KMS-11 (cell line): ENCODE measurements at regions not wholly inside any gene's neighbourhood (a gene's known extent, or its start where the extent isn't known, plus 50 kb on each side); places are given as distances from the start of the nearest gene placed in this dataset.

Experiments
- H2AFZ ChIP-seq: fragments of 200-600 bp; sonication (generic); 2 replicates; pipeline ENCODE4 v1.6.1; 2016; ENCODE audit warnings: antibody characterized with exemption, mixed run types, low read depth
- H3K27ac ChIP-seq: fragments of 200-600 bp; sonication (generic); 2 replicates; pipeline ENCODE4 v1.6.1; 2016; ENCODE audit warnings: mild to moderate bottlenecking, mixed run types
- H3K27me3 ChIP-seq: fragments of 200-600 bp; sonication (generic); 2 replicates; pipeline ENCODE4 v1.6.1; 2017; ENCODE audit warnings: mild to moderate bottlenecking, low read depth, mixed run types, moderate library complexity; ENCODE audit not compliant: insufficient read depth
- H3K36me3 ChIP-seq: fragments of 200-600 bp; sonication (generic); 2 replicates; pipeline ENCODE4 v1.6.1; 2017; ENCODE audit warnings: mild to moderate bottlenecking, mixed run types; ENCODE audit not compliant: insufficient read depth
- H3K4me1 ChIP-seq: fragments of 200-600 bp; sonication (generic); 2 replicates; pipeline ENCODE4 v1.6.1; 2016; ENCODE audit warnings: mild to moderate bottlenecking, low read depth, mixed run types; ENCODE audit not compliant: poor library complexity, severe bottlenecking
- H3K4me2 ChIP-seq: fragments of 200-600 bp; sonication (generic); 2 replicates; pipeline ENCODE4 v1.7.0; 2016; ENCODE audit warnings: mild to moderate bottlenecking, mixed run types
- H3K4me3 ChIP-seq: fragments of 200-600 bp; sonication (generic); IDR thresholded peaks from 2 replicates; pipeline ENCODE4 v1.6.1; 2017; ENCODE audit warnings: low read depth, low read length, mixed read lengths; ENCODE audit not compliant: insufficient read depth
- H3K79me2 ChIP-seq: fragments of 200-600 bp; sonication (generic); 2 replicates; pipeline ENCODE4 v1.6.1; 2016; ENCODE audit warnings: low read depth, mixed run types; ENCODE audit not compliant: insufficient read depth
- H3K9ac ChIP-seq: fragments of 200-600 bp; sonication (generic); 2 replicates; pipeline ENCODE4 v1.6.1; 2016; ENCODE audit warnings: mild to moderate bottlenecking, mixed run types
- H4K20me1 ChIP-seq: fragments of 200-600 bp; sonication (generic); 2 replicates; pipeline ENCODE4 v1.6.1; 2016; ENCODE audit warnings: mild to moderate bottlenecking, mixed run types; ENCODE audit not compliant: insufficient read depth
- CTCF ChIP-seq: fragments of 200-600 bp; sonication (generic); conservative IDR thresholded peaks from 2 replicates; pipeline ENCODE4 v1.6.1; 2017; ENCODE audit warnings: low read depth, mild to moderate bottlenecking, antibody characterized with exemption, low read length, moderate library complexity, mixed read lengths

- Histone ChIP-seq H2AFZ (no peak overlapping the region), H3K36me3 (no peaks in the 10 kb centered on the region), H3K27me3 (no peaks in the 10 kb centered on the region), H4K20me1 (no peaks in the 10 kb centered on the region), H3K9ac (no peak overlapping the region), H3K27ac (no peak overlapping the region), H3K4me2 (no peak overlapping the region), H3K79me2 (no peaks in the 10 kb centered on the region), H3K4me3 (no peak overlapping the region), H3K4me1 (no peaks in the 10 kb centered on the region)
- no peak for TF ChIP-seq CTCF
Measured at GRCh38 chr1:99445486-99445885, 181.2 kb downstream of the PLPPR4 start.

GRCh38 chr1:99447721-99448120, 183.4 kb downstream of the PLPPR4 start:
- Histone ChIP-seq H3K27me3 (no peaks in the 10 kb centered on the region), H2AFZ (no peak overlapping the region), H3K9ac (no peak overlapping the region), H3K4me3 (no peak overlapping the region), H3K79me2 (no peaks in the 10 kb centered on the region), H3K36me3 (no peaks in the 10 kb centered on the region), H4K20me1 (no peaks in the 10 kb centered on the region), H3K27ac (no peak overlapping the region), H3K4me2 (no peak overlapping the region), H3K4me1 (no peaks in the 10 kb centered on the region)
- TF ChIP-seq CTCF, result no peak

GRCh38 chr1:99455760-99456159, 190.2 kb upstream of the PALMD start:
- H4K20me1 ChIP-seq, result no peaks in the 10 kb centered on the region
- no peak for TF ChIP-seq CTCF
- H3K27me3 ChIP-seq, result no peaks in the 10 kb centered on the region
- no peak overlapping the region for H3K27ac ChIP-seq
- H3K4me1 ChIP-seq, result no peaks in the 10 kb centered on the region
- no peak overlapping the region for H3K4me2 ChIP-seq
- H2AFZ ChIP-seq, result no peak overlapping the region
- H3K4me3 ChIP-seq, result no peak overlapping the region
- H3K36me3 ChIP-seq, result no peaks in the 10 kb centered on the region
- no peaks in the 10 kb centered on the region for H3K79me2 ChIP-seq
- no peak overlapping the region for H3K9ac ChIP-seq

- H3K4me1 ChIP-seq, result no peaks in the 10 kb centered on the region
- no peak overlapping the region for H2AFZ ChIP-seq
- no peak for TF ChIP-seq CTCF
- no peak overlapping the region for H3K4me3 ChIP-seq
- no peak overlapping the region for H3K4me2 ChIP-seq
- no peak overlapping the region for H3K9ac ChIP-seq
- H3K36me3 ChIP-seq, result no peaks in the 10 kb centered on the region
- H3K79me2 ChIP-seq, result no peaks in the 10 kb centered on the region
- no peak overlapping the region for H3K27ac ChIP-seq
- no peaks in the 10 kb centered on the region for H3K27me3 ChIP-seq
- no peaks in the 10 kb centered on the region for H4K20me1 ChIP-seq
Measured at GRCh38 chr1:99456536-99456935, 189.4 kb upstream of the PALMD start.
